H1 (cell line): ENCODE measurements at regions not wholly inside any gene's neighbourhood (a gene's known extent, or its start where the extent isn't known, plus 50 kb on each side); places are given as distances from the start of the nearest gene placed in this dataset.
A peak's percentile ranks its signal among the peaks of the same experiment; 100 is the strongest.

ENCODE experiments used
- CTCF ChIA-PET: fragments of 300-600 bp; sonication (Branson Sonifier 250); formaldehyde crosslinking; loops from one replicate; lab custom pipeline; 2021; ENCODE audit not compliant: partially characterized antibody; lab: Charles Lee
- POLR2A ChIA-PET: fragments of 300-600 bp; sonication (Branson Sonifier 250); formaldehyde crosslinking; loops from one replicate; lab custom pipeline; 2021; ENCODE audit warnings: inconsistent platforms; ENCODE audit not compliant: partially characterized antibody; lab: Charles Lee
- DNase-seq, 2 experiments: peaks; one replicate each; pipeline versions ENCODE4 v3.0.0 to v3.0.0-alpha.2; 2010 to 2022; ENCODE audit warnings: low spot score in 2 of 2, low read depth in 1 of 2, mixed read lengths in 1 of 2
- FAIRE-seq: peaks from 2 replicates; lab custom pipeline; 2011; peaks lifted over from hg19 to GRCh38; lab: Jason Lieb, UNC
- H2AFZ ChIP-seq: 2 replicates; pipeline ENCODE4 v1.8.1; 2012; ENCODE audit warnings: low read length, inconsistent platforms
- H2AK5ac ChIP-seq: 2 replicates; pipeline ENCODE4 v1.6.1; 2013; ENCODE audit warnings: low read depth, low read length
- H2BK120ac ChIP-seq: replicated peaks from 2 replicates; pipeline ENCODE3; 2013; ENCODE audit warnings: low read depth, low read length, inconsistent platforms
- H2BK12ac ChIP-seq: 2 replicates; pipeline ENCODE4 v1.6.1; 2013; ENCODE audit warnings: low read depth, low read length
- H2BK15ac ChIP-seq: 2 replicates; pipeline ENCODE4 v1.6.1; 2013; ENCODE audit warnings: low read length
- H2BK20ac ChIP-seq: 2 replicates; pipeline ENCODE4 v1.6.1; 2013; ENCODE audit warnings: low read length
- H2BK5ac ChIP-seq: 2 replicates; pipeline ENCODE4 v1.6.1; 2013; ENCODE audit warnings: low read depth, low read length
- H3K14ac ChIP-seq: 2 replicates; pipeline ENCODE4 v1.6.1; 2013; ENCODE audit warnings: inconsistent platforms; ENCODE audit not compliant: insufficient read length
- H3K18ac ChIP-seq: 2 replicates; pipeline ENCODE4 v1.6.1; 2013; ENCODE audit warnings: low read length; ENCODE audit errors: extremely low read depth
- H3K23ac ChIP-seq: 2 replicates; pipeline ENCODE4 v1.6.1; 2013; ENCODE audit warnings: inconsistent platforms; ENCODE audit not compliant: insufficient read length
- H3K23me2 ChIP-seq: 2 replicates; pipeline ENCODE4 v1.6.1; 2013; ENCODE audit warnings: low read depth, low read length
- H3K27ac ChIP-seq: 2 replicates; pipeline ENCODE4 v1.6.1; 2011; ENCODE audit warnings: low read depth, low read length, inconsistent platforms
- H3K27me3 ChIP-seq, 4 experiments: replicated peaks in 1 of 4; 1 replicate in 1 of 4; 2 replicates in 3 of 4; pipeline versions ENCODE4 v1.6.1 to v1.8.1; 2011 to 2013; ENCODE audit warnings: low read length in 3 of 4, mild to moderate bottlenecking in 3 of 4, inconsistent platforms in 2 of 4, mixed read lengths in 2 of 4, moderate library complexity in 1 of 4; ENCODE audit not compliant: control insufficient read depth in 3 of 4, insufficient read depth in 3 of 4; ENCODE audit errors: extremely low read depth in 1 of 4
- H3K36me3 ChIP-seq, 4 experiments: 2 replicates each; pipeline versions ENCODE4 v1.6.1 to v1.8.1; 2011 to 2013; ENCODE audit warnings: mild to moderate bottlenecking in 4 of 4, low read length in 3 of 4, moderate library complexity in 2 of 4, control low read depth in 1 of 4, inconsistent platforms in 1 of 4; ENCODE audit not compliant: insufficient read depth in 4 of 4, control insufficient read depth in 2 of 4
- H3K4ac ChIP-seq: replicated peaks from 2 replicates; pipeline ENCODE3; 2013; ENCODE audit warnings: low read length, low read depth, mixed read lengths, inconsistent platforms; ENCODE audit not compliant: insufficient read length
- H3K4me1 ChIP-seq, 4 experiments: replicated peaks in 1 of 4; 1 replicate in 1 of 4; 2 replicates in 3 of 4; pipeline versions ENCODE4 v1.6.1 to v1.8.1; 2011 to 2013; ENCODE audit warnings: low read length in 3 of 4, inconsistent platforms in 2 of 4, mixed read lengths in 1 of 4; ENCODE audit not compliant: insufficient read depth in 4 of 4, control insufficient read depth in 3 of 4
- H3K4me2 ChIP-seq, 2 experiments: 2 replicates each; pipeline versions ENCODE4 v1.6.1 to v1.8.1; 2011 to 2013; ENCODE audit warnings: low read depth in 2 of 2, low read length in 2 of 2, control low read depth in 1 of 2, inconsistent platforms in 1 of 2, mild to moderate bottlenecking in 1 of 2; ENCODE audit not compliant: insufficient read depth in 1 of 2
- H3K4me3 ChIP-seq, 4 experiments: fragments of 200-600, 300-600 bp in 1 of 4; sonication (generic), shearing (Covaris generic), sonication (Bioruptor Twin) in 1 of 4; 2 replicates each; pipeline versions ENCODE4 v1.5.1 to v1.8.1; 2011 to 2016; ENCODE audit warnings: low read length in 4 of 4, low read depth in 3 of 4, control low read depth in 2 of 4, inconsistent platforms in 2 of 4, mild to moderate bottlenecking in 2 of 4, mixed read lengths in 1 of 4, moderate library complexity in 1 of 4; ENCODE audit not compliant: insufficient read depth in 2 of 4; ENCODE audit errors: extremely low read depth in 1 of 4
- H3K56ac ChIP-seq: replicated peaks from 2 replicates; pipeline ENCODE3; 2013; ENCODE audit warnings: low read depth, mild to moderate bottlenecking, mixed read lengths, low read length, inconsistent platforms; ENCODE audit not compliant: insufficient read length
- H3K79me1 ChIP-seq: 2 replicates; pipeline ENCODE4 v1.6.1; 2013; ENCODE audit warnings: low read depth, low read length, control low read depth
- H3K79me2 ChIP-seq, 2 experiments: 2 replicates each; pipeline versions ENCODE4 v1.6.1 to v1.8.1; 2012 to 2013; ENCODE audit warnings: low read length in 2 of 2, mild to moderate bottlenecking in 2 of 2, inconsistent platforms in 1 of 2; ENCODE audit not compliant: insufficient read depth in 2 of 2, control insufficient read depth in 1 of 2
- H3K9ac ChIP-seq, 4 experiments: replicated peaks in 1 of 4; 1 replicate in 1 of 4; 2 replicates in 3 of 4; pipeline versions ENCODE4 v1.6.1 to v1.8.1; 2011 to 2013; ENCODE audit warnings: low read depth in 3 of 4, low read length in 3 of 4, control low read depth in 2 of 4, mild to moderate bottlenecking in 2 of 4, moderate library complexity in 2 of 4, inconsistent platforms in 1 of 4; ENCODE audit errors: extremely low read depth in 1 of 4
- H3K9me3 ChIP-seq, 2 experiments: 2 replicates each; pipeline versions ENCODE4 v1.6.1 to v1.8.1; 2012 to 2013; ENCODE audit warnings: mild to moderate bottlenecking in 2 of 2, moderate library complexity in 2 of 2, control low read depth in 1 of 2, inconsistent platforms in 1 of 2, low read depth in 1 of 2, low read length in 1 of 2, mixed read lengths in 1 of 2; ENCODE audit not compliant: insufficient read depth in 2 of 2
- H4K20me1 ChIP-seq, 2 experiments: replicated peaks in 1 of 2; 2 replicates each; pipeline versions ENCODE3 to v1.8.1; 2011 to 2013; ENCODE audit warnings: inconsistent platforms in 2 of 2, low read length in 2 of 2, mild to moderate bottlenecking in 1 of 2; ENCODE audit not compliant: insufficient read depth in 2 of 2, control insufficient read depth in 1 of 2
- H4K5ac ChIP-seq: 2 replicates; pipeline ENCODE4 v1.6.1; 2013; ENCODE audit warnings: low read length, low read depth, mixed read lengths, inconsistent platforms; ENCODE audit not compliant: insufficient read length
- H4K8ac ChIP-seq: 2 replicates; pipeline ENCODE4 v1.8.0; 2013; ENCODE audit warnings: mild to moderate bottlenecking, moderate library complexity, low read length, inconsistent platforms; ENCODE audit not compliant: insufficient read depth; ENCODE audit errors: extremely low read depth
- H4K91ac ChIP-seq: replicated peaks from 2 replicates; pipeline ENCODE3; 2013; ENCODE audit warnings: low read length, mixed read lengths, inconsistent platforms; ENCODE audit not compliant: insufficient read length
- BCL11A ChIP-seq, 2 experiments: IDR thresholded peaks; one replicate each; pipeline ENCODE4 v1.6.1; 2011; ENCODE audit warnings: low read depth in 2 of 2, low read length in 2 of 2, mild to moderate bottlenecking in 2 of 2
- CHD2 ChIP-seq: IDR thresholded peaks from 2 replicates; pipeline ENCODE4 v1.6.1; 2012; ENCODE audit warnings: low read length, improper control_type of control experiment
- CTCF ChIP-seq, 3 experiments: IDR thresholded peaks; 1 replicate in 2 of 3; 2 replicates in 1 of 3; pipeline versions ENCODE4 v1.5.1 to v1.6.1; 2011; ENCODE audit warnings: low read length in 3 of 3, mild to moderate bottlenecking in 3 of 3, inconsistent platforms in 2 of 3, low read depth in 1 of 3, moderate library complexity in 1 of 3; ENCODE audit not compliant: insufficient read depth in 1 of 3; ENCODE audit errors: control extremely low read depth in 1 of 3
- E2F6 ChIP-seq: IDR thresholded peaks from 2 replicates; pipeline ENCODE4 v1.6.1; 2012; ENCODE audit warnings: inconsistent platforms
- PHF8 ChIP-seq: fragments of 200-600 bp; sonication (generic); conservative IDR thresholded peaks from 2 replicates; pipeline ENCODE4 v1.7.1; 2012; ENCODE audit warnings: low read depth, mild to moderate bottlenecking, inconsistent platforms, low read length, moderate library complexity
- SUZ12 ChIP-seq: fragments of 200-600 bp; sonication (generic); IDR thresholded peaks from 2 replicates; pipeline ENCODE4 v1.6.1; 2012; ENCODE audit warnings: mild to moderate bottlenecking, inconsistent platforms, low read length, moderate library complexity, mixed read lengths
- TAF1 ChIP-seq: IDR thresholded peaks from 2 replicates; pipeline ENCODE4 v1.6.1; 2011; ENCODE audit warnings: mild to moderate bottlenecking, low read depth, low read length
- ZNF274 ChIP-seq: IDR thresholded peaks from 2 replicates; pipeline ENCODE4 v1.7.0; 2012; ENCODE audit warnings: low read length, borderline replicate concordance; ENCODE audit errors: extremely low read depth
- WGBS, 2 experiments: shearing (Covaris generic) in 1 of 2; methylation state at CpG; one replicate each; pipeline versions ENCODE4 v1.1.6 to v1.1.7; 2013 to 2015; ENCODE audit warnings: low lambda C conversion rate in 2 of 2, mixed read lengths in 2 of 2, inconsistent platforms in 1 of 2, low coverage in 1 of 2, missing lambda C conversion rate in 1 of 2; ENCODE audit not compliant: insufficient replicate concordance in 2 of 2, insufficient coverage in 1 of 2, insufficient read length in 1 of 2; ENCODE audit errors: extremely low coverage in 1 of 2, missing lambda C conversion rate in 1 of 2; 5-methylcytosine and 5-hydroxymethylcytosine counted together
- TF ChIP-seq, protein P1 (sequence below): IDR thresholded peaks from 2 replicates; pipeline ENCODE4 v1.6.1; 2012; ENCODE audit warnings: inconsistent platforms

GRCh38 chr3:184448321-184449160 is 68.7 kb downstream of the CHRD start:
- H3K23me2 ChIP-seq, result no peaks in the 10 kb centered on the region
- no peak overlapping the region for H3K27ac ChIP-seq
- DNase-seq (no peak), FAIRE-seq (no peak)
- no peak overlapping the region for H4K91ac ChIP-seq
- 86% methylated on average over 8 of the region's 8 CpGs; no CpG with 5 or more reads in 1 of the 2 experiments for WGBS, 2 experiments
- no peak overlapping the region for H3K23ac ChIP-seq
- no peaks in the 10 kb centered on the region for H4K20me1 ChIP-seq
- no peak overlapping the region for H2BK20ac ChIP-seq
- no peak overlapping the region for H3K4ac ChIP-seq
- H2BK12ac ChIP-seq, result no peak overlapping the region
- no peak overlapping the region for H3K18ac ChIP-seq
- H2AFZ ChIP-seq, result no peak overlapping the region
- H3K56ac ChIP-seq, result no peak overlapping the region
- no peaks in the 10 kb centered on the region for H3K27me3 ChIP-seq
- H3K4me1 ChIP-seq, result no peaks in the 10 kb centered on the region
- no peak overlapping the region for H3K9ac ChIP-seq
- no peak overlapping the region for H3K4me2 ChIP-seq
- no peak overlapping the region for H3K4me3 ChIP-seq
- no peak overlapping the region for H2BK15ac ChIP-seq
- CTCF ChIA-PET, result interaction anchor here (2.4 to 2.9 kb wide), 2 partner anchors 19 to 76 kb away, joined by 12 to 14 read pairs; no protein-coding TSS in a partner anchor
- no peak overlapping the region for H2BK5ac ChIP-seq
- H3K9me3 ChIP-seq, result no peaks in the 10 kb centered on the region
- H4K5ac ChIP-seq, result no peak overlapping the region
- H3K79me2 ChIP-seq, result no peaks in the 10 kb centered on the region
- H3K79me1 ChIP-seq, result no peaks in the 10 kb centered on the region
- no peak overlapping the region for H2BK120ac ChIP-seq
- H4K8ac ChIP-seq, result peak overlapping the region; percentile 31; the same call in 1 of the 2 replicates
- no peaks in the 10 kb centered on the region for H3K36me3 ChIP-seq
- POLR2A ChIA-PET, result no interaction called here
- no peak overlapping the region for H2AK5ac ChIP-seq
- no peak overlapping the region for H3K14ac ChIP-seq
- TF ChIP-seq, protein P1, sequence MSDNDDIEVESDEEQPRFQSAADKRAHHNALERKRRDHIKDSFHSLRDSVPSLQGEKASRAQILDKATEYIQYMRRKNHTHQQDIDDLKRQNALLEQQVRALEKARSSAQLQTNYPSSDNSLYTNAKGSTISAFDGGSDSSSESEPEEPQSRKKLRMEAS, result no peak
- no peak for TF ChIP-seq SUZ12
- no peak for TF ChIP-seq TAF1
- TF ChIP-seq CTCF (IDR thresholded peaks at IDR 0.05; ENCODE audit: control extremely low read depth in 1 of 3, insufficient read depth in 1 of 3, low read depth in 1 of 3, low read length in 3 of 3), result no peak
- TF ChIP-seq ZNF274, result no peak
- no peak for TF ChIP-seq CHD2
- TF ChIP-seq PHF8, result no peak
- no peak for TF ChIP-seq BCL11A (IDR thresholded peaks at IDR 0.05; ENCODE audit: low read depth in 2 of 2, low read length in 2 of 2)
- TF ChIP-seq E2F6, result no peak
